ENCODE measurements at regions not wholly inside any gene's neighbourhood (a gene's known extent, or its start where the extent isn't known, plus 50 kb on each side); places are given as distances from the start of the nearest gene placed in this dataset.

DNA sequence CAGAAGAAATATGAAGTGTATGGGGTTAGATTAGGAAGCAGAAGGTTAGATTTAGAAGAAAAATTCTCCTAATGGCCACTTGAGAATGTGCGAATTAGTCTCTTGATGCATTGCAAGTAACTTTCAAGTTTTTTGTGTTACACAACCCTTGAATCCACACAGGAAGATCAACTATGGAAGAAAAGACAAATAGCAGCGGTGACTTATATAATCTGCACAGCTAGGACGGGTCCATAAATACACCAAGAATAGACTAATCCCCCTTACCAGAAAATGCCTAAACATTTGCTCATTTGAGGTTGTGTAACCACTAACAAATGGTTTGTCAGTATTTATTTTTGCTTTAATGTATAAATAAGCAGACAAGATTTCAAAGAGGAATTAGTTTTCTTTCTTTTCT lies 182.6 kb downstream of the TGFB2 start:
- DNase-seq, result no peak

DNA sequence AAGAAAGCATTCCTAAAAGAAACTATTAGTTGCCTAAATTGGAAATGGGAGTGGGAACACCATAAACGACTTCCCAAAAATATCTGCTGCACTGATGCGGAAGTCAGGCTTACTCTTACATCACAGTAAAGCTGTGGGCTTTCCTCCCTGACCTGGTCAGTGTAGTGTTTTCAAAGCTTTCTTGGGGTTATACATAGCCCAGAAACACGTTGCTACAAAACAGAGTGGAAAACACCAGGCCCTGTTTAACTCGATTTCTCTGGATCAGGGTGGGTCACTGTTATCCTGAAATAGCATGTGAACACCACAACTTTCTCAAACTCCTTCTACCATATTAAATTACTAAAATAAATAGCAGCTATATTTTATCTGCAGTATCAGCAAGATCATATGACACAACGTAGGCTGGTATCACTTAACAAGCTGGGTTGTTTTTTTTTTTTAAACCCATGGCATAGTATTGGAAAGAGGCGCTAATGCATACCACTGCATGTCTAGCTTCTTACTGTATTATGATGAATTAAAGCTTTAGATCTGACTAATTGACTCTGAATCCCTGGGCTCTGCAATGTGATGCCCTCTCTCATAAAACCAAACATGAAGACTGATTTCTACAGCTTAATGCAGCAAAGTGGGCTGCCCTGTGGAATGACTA lies 184.6 kb downstream of the TGFB2 start:
- DNase-seq, result no peak

DNA sequence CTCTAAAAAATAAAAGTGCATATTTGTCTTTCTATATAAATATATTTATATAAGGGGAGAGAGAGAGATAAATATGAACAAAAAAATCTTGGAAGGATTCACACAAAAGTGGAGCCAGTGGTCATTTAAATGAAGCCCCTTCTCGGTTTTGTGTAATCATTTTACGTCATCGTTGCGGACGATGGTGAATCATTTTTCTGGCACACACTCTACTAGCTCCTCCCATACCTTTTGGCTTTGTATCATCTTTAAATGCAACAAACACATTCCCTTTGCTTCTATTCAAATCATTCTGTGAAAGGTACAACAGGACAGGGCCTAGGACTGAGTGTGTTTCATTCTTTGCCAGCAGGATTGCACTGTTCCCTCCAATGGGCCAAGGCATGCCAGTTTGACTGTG lies 186.8 kb downstream of the TGFB2 start:
- DNase-seq, result no peak

DNA sequence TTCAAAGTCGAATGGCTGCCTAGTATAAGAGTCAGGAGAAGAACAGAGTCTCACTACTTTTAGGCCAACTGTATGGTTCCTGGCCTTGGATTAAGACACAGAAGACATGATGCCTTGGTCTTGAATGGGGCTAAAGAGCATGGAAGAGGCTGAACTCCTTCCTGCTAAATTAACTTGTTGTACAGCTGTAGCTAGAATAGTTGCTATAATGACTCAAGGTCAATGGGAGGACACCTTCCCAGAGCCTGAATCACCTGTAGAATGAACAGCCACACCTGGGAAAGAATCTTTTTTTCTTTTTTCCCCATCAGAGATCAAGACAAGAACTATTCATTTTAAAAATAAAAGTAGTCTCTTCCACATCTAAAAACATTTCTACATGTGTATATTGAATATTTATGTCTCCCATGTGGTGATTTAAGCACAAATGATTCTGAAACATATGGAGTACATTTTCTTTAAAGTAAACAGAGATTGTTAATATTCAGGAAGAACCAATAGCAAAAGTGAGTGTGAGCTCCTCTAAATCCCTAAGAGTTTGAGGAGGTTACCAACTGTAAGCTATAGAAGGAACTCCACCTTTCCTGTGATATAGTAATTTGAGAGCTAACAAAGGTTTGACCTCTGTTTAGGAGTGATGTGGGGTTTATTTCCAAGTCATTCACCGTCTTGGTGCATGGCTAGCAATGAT lies 191.3 kb downstream of the TGFB2 start:
- no peak for DNase-seq

DNA sequence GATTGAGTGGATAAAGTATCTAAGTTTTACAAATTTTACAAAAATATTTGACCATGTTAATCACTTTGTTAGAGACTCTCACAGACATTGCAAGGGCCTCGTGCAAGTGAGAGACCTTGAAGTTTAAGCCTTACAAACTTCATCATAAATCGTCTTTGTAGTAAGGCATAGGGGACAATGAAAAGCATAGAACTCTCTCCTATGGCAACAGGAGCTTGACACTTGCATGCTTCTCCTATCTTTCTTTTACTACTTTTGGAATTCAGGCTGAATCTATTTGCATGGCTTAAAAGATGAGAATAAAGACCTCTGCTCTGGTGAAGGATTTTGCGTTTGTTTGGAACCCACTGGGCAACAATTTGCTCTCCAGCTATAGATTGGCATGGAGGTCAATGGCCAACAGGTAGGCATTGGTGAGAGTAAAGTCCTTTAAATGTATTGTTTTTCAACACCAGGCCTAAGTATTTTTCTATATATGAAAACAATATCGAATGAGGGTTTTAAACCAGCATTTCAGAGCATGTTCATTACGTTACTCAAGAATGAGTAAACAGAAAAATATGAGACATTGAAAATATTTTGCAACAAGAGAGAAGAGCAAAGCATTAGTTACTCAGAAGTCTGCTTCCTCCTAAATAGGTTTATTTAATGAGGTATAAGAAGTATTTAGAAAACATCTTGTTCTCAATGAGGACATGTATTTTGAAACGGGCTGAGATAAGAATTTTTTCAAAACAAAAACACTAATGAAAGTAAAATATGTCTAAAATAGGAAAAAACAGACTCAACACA lies 192.2 kb downstream of the TGFB2 start:
- no peak for DNase-seq

DNA sequence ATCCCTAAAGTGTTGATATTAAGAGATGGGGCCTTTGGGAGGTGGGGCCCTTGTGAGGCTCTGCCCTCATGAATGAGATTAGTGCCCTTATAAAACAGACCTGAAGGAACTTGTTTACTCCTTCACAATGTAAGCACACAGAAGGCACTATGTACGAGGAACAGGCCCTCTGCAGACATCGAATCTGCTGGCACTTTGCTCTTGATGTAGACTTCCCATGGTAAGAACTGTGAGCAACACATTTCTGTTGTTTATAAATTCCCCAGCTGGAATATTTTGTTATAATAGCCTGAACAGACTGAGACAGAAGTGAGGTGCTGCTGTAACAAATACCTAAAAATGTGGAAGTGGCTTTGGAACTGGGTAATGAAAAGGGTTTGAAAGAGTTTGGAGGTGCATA lies 193.2 kb downstream of the TGFB2 start:
- no peak for DNase-seq

DNA sequence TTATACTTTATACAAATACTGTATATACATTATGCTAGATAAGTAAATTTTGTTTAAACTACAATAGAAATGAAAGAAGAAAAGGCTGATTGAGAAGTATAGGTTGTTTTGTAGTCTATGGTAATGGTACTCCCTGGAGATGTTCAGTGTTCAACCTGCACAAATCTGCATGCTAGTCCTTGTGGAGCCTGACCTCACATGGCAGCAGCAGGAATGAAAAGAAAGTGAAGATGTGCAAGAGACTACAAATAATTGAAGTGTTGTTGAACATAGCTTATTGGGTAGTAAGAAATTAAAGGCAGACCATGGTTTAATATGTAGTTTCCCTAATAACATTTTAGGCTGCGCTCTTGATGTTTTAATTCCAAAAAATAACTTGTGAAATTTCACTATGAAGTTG lies 201.2 kb downstream of the TGFB2 start:
- DNase-seq, result no peak

DNA sequence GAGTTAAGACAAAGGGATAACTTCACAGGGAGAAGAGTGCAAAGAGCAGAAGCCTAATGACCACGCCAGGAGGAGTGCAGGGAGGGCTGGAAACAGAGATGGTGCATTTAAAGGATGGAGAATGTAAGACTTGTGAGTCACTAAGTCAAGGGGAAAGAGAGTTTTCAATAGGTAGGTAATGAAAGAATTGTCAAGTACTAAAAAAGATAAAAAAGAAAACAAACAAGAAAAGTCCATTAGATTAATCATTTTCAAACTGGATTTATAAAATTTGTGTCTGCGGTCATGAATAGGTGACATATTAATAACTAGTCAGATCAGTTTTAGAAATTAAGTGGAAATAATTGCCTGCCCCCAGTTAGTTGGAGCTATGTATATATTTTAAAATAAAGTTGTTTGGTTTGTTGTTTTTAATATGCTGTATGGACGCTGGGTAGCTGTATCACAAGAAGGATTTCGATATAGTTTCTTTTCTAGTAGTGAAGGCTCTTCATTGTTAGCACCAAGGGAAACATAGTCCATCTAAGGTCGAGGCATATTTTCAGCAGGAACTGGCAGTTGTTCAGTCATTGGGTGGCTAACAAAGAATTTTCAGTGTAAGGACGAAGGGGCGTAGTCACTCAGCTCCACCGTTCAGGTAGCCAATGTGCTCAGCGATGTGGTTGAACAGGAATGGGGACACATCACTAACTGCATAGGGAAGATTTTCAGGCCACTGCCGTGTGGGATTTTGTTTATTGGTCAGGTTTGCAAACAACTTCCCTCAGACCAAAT lies 203.0 kb downstream of the TGFB2 start:
- no peak for DNase-seq

DNA sequence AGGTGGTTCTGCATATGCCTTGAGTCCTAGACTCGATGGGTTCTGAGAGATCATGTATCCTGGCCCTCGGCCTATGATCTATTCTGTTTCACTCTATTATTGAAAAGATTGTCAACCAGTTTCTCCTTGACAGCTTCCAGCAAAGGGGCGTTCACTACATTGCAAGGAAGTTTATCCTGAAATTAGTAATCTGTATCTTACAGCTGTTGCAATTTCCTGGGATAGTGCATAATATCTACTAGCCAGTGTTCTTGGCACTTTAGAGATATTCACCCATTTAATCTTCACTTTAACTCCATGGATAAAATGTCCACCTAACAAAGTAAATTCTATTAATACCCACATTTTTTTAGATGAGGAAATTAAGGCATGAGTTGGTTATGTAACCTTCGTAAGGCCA lies 203.6 kb downstream of the TGFB2 start:
- no peak for DNase-seq

DNA sequence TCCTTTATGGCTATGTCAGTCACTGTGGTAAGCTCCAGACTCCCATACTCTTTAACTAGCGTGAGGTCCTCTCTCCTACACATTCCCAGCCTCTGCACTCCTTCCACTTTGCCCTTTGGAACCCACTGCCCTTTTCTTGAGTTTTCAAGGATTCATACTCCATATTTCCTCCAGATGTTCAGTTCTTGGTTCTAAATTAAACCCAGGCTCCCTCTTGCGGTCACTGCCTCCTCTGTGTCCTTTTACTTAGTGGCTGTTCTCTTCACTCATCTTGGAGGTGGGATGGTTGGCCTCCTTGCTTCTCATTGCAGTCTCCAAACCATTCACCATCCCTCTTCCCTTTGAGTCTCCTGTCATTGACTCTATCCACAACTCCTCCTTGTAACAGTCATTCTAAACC lies 208.1 kb downstream of the TGFB2 start:
- no peak for DNase-seq

DNA sequence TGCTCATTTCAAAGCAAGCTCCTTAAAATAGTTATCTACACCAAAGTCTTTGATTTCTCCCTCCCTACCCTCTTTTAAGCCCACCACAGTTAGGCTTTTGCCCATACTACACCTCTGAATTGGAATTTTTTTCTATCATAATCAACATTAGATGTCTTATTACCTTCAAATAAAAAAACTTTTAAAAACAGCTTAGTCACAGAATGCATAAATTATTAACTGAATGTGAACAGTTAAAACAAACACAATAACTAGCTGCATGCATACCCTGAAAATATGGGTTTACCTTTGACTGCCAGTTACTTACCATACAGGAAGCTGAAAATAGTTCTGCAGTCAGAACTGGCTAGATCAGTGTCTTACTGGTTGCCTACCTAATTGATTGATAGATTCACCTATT lies 210.9 kb downstream of the TGFB2 start:
- DNase-seq, result no peak

DNA sequence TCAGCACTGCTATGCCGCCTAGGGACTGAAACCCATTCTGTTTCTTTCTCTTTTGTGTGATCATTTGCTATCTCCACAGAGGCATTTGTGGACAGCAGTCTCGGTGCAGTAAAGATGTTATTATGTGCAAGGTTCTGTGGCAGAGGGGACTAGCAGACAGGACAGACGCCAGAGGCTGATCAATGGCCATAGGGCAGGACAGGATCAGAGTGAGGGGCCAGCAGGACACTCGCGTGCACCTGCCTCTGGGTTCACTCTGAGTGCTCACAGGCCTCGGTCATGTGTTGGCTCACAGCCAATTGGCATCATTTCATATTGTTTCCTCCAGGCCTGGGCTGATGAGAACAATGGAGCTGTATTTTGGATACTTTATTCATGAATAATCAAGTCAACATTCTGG lies 212.6 kb downstream of the TGFB2 start:
- no peak for DNase-seq

DNA sequence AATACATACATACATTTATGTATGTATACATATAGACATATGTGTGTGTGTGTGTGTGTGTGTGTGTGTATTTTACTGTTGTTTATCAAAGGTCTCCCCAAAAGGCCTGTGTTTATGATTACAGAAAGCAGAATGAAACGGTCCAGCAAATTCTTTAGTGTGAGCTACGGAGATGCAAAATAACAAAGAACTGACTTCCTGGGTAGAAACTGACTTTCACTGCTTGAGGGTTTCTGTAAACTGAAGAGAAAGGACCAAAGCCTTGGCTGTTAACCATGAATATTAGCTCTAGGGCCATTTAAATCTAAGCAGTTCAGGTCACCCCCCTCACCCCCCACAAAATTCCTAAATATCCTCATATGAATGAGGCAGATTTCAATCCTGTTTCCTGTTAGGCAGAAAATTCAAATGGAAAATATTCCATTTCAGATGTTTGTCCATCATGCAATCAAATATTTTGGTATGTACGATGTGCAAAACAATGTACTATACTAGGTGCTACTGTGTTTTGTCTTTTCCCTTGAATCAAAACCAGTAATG lies 213.2 kb downstream of the TGFB2 start:
- DNase-seq, result no peak

DNA sequence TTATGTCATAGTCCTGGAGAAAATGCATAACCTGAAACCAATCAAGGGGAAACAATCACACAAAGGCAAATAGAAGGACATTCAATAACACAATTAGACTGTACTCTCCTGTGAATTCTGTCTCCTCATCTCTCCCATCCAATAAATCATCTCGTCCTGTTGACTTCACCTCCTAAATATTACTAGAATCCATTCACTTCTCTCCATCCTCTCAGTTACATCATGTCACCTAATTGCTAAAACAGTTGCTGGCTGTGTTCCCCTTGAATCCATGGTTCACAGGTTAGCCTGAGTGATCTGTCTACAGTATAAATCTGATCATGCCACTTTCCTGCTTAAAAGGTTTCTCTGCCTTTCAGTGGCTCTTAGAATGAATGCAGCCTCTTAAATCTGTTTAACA lies 220.2 kb downstream of the TGFB2 start:
- DNase-seq, result no peak

DNA sequence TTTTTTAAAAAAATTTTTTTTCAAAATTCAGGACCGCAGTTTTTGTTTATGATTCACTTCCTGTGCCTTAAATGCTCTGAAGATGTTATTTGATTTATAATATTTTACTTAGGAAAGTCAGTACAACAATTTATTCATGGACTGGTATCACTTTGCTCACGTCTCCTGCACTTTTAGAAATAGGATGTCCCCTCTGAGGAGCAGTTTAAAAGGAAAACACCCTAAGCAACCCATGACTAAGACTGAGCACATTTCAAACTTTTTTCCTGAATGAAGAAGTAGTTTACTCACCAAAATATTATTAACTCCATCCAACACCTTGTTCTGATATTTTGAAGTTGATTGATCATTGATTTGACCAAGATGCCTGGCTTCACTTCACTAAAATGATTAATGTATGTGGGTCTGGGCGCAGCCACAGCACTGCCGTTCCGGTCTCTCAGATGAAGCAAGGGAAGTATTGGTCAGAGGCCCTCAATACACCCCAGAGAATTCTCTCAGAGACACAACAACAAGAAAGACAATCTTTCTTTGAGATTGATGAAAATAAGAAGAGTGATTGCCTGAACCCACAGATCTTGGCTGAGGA lies 223.9 kb downstream of the TGFB2 start:
- no peak for DNase-seq

DNA sequence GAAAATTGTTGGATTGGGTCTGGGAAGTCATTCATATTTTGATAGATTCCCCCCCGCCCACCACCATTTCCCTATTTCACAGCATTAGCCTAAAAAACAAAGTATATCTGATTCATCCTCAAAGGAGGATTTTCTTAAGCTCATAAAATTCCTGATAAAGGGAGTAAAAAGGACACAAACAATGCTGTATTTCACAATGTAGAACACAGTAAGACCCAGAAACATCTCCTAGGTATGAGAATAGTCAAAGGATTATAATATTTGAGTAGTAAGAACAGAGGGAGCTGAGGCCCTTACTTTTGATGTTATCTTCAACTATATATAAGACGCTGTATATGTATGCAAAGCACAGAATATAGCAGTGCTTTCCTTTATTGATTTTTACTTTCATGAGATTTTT lies 225.3 kb downstream of the TGFB2 start:
- no peak for DNase-seq

DNA sequence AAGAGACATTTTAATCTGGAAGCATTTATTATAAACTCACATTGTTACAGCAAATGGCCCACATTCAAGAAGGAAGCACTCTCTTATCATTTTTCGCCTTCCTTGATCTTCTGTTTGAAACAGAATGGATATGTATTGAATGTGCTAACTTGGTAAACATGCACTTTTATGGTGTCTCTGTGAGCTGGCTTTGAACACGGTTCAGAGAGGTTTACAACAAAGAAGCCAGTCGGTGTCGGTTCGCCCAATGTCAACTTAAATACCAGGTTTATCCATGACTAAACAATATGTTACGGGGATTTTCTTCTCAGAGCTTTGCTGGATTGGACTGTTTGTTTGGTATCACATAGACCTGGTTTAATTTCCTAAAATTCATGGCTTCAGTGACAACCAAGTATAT lies 226.4 kb downstream of the TGFB2 start:
- DNase-seq, result no peak

DNA sequence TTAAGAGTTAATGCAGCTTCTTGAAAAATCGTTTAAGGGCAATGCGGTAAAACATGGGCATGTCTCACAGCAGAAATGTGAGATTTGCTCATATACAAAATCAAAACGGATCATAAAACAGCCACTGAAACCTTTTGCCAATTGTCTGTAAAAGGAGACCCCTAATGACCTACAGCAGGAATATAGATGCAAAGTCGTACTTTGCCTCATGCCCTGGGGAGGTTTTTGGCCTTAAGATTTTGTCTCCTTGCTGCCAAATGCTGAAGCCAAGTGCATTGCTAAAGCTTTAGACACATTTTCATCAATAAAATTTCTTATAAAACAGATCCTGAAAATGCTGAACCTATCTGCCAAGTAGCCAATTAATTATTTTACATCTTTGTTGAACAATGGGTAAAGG lies 226.9 kb downstream of the TGFB2 start:
- no peak for DNase-seq

DNA sequence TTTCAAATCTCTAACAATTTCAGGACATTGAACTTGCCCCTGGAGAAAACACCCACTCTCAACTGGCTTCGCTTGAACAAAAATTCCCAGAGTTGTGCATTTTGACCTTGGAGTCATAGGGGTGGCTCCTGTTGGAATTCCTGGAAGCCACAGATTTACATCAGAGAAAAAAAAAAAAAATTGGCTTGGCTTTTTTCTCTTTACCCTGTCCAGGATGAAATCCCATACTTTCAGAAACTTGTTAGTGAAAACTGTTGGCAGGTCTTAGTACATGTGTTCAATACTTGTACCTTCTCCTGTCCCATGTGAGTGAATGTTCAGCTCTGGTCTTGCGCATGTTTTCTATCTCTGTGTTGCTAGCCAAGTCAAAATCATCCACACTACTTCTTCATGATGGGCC lies 228.8 kb downstream of the TGFB2 start:
- no peak for DNase-seq

DNA sequence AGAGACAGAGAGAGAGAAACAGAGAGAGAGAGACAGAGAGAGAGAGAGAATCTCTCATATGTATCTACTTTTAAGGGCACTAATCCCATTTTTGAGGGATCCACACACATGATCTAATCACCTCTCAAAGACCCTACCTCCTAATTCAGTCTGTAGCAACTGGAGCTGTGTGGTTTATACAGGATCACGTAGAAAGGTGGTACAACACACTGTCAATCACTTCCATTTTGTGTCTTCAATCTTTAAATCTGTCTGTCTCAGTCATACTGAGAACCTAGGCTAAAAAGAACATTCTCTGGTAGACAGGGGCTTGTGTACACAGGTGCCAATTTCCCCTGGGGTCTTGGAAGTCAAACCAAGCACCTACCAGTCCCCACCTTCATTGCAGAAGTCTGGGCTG lies 229.9 kb downstream of the TGFB2 start:
- no peak for DNase-seq

DNA sequence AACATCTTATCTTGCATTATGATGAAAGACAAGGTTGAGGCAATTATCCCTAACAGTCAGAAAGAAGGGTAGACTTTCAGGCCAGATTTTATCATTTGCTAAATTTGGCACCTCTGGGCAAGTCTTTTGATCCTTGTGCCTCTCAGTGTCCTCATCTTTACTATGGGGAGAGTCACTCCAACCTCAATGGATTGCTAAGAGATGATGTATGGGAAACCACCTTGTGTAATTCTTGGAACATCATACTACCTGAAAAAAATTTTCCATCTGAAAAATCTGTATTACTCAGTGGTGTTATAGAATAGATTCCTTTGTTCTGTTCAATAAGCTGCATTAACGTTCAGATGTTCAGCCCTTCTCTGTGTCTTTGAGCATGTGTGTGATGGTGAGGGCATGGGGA lies 230.7 kb downstream of the TGFB2 start:
- no peak for DNase-seq

DNA sequence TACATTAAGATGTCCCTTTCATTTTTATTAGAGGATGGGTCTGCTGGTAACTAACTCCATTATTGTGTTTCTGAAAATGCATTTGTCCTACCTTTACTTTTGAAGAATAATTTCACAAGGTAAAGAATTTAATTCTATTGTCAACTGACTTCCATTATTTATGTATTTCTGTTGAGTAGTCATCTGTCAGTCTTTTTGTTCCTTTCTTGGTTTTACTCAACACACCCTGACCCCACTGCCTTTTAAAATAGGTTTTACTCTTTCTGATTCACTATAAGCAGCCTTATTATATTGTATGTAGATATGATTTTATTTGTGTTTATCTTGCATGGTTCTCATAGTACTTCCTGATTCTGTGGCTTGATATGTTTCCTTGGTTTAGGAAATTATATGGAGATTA lies 237.5 kb downstream of the TGFB2 start:
- DNase-seq, result no peak

All from NCI-H1048 (cell line).